Erythroblast (primary cell): ENCODE measurements at regions not wholly inside any gene's neighbourhood (a gene's known extent, or its start where the extent isn't known, plus 50 kb on each side); places are given as distances from the start of the nearest gene placed in this dataset.

Source experiments
- GATA1 ChIP-seq: IDR thresholded peaks from 2 replicates; pipeline ENCODE4 v1.6.1; 2011; ENCODE audit warnings: low read depth, mild to moderate bottlenecking, control low read depth, low read length, moderate library complexity
- POLR2A ChIP-seq: IDR thresholded peaks from 2 replicates; pipeline ENCODE4 v1.6.1; 2011; ENCODE audit warnings: mild to moderate bottlenecking, low read length

- TF ChIP-seq POLR2A = no peak
- no peak for TF ChIP-seq GATA1
These were observed 135.1 kb upstream of the PIK3R1 start for GRCh38 chr5:68080282-68081050.
